ENCODE measurements at regions not wholly inside any gene's neighbourhood (a gene's known extent, or its start where the extent isn't known, plus 50 kb on each side); places are given as distances from the start of the nearest gene placed in this dataset.

DNA sequence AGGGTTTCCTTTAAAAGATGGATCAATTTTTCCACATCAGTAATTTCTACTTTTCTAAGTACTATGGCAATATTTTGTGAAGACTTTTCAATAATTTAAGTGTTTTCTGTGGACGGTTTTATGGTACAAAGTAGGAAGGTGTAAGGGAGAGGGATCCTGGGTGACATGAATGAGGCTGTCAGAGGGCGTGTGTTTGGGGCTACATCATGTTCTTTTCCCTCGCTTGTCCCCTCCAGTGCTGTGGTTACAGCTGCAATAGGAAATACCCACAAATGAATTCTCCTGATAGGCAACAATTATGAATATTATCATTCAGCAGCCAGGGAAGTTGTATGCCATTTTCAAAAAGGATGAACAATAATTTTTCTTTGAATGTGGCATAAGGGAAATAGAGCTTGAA, 83.8 kb downstream of the CAVIN4 start:
- Histone ChIP-seq H3K27me3 (peaks cover 2% of the 10 kb centered on the region), H3K27ac (no peak overlapping the region), H3K9me3 (peaks cover 0 to 9% (median 0%) of the 10 kb centered on the region in 3 donors), H3K4me3 (no peak overlapping the region), H3K4me1 (no peaks in the 10 kb centered on the region), H3K36me3 (no peaks in the 10 kb centered on the region)
- TF ChIP-seq EP300 (IDR thresholded peaks at IDR 0.05) (no peak), POLR2A (IDR thresholded peaks at IDR 0.05) (no peak), POLR2AphosphoS5 (IDR thresholded peaks at IDR 0.05) (no peak)
- TF ChIP-seq, protein P1, sequence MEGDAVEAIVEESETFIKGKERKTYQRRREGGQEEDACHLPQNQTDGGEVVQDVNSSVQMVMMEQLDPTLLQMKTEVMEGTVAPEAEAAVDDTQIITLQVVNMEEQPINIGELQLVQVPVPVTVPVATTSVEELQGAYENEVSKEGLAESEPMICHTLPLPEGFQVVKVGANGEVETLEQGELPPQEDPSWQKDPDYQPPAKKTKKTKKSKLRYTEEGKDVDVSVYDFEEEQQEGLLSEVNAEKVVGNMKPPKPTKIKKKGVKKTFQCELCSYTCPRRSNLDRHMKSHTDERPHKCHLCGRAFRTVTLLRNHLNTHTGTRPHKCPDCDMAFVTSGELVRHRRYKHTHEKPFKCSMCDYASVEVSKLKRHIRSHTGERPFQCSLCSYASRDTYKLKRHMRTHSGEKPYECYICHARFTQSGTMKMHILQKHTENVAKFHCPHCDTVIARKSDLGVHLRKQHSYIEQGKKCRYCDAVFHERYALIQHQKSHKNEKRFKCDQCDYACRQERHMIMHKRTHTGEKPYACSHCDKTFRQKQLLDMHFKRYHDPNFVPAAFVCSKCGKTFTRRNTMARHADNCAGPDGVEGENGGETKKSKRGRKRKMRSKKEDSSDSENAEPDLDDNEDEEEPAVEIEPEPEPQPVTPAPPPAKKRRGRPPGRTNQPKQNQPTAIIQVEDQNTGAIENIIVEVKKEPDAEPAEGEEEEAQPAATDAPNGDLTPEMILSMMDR (IDR thresholded peaks at IDR 0.05), result no peak
- WGBS, 2 donors (ENCODE audit: low coverage in 1 of 2), result 61 to 68% methylated on average over 3 of the region's 3 CpGs
- ATAC-seq, result no peak

GRCh38 chr9:100662122-100662521, 84.2 kb downstream of the CAVIN4 start:
- 20% methylated on average over 1 of the region's 1 CpG; no CpG with 5 or more reads in 1 of the 2 donors for WGBS, 2 donors (ENCODE audit: low coverage in 1 of 2)
- Histone ChIP-seq H3K36me3 (no peaks in the 10 kb centered on the region), H3K27ac (no peak overlapping the region), H3K4me3 (no peak overlapping the region), H3K27me3 (peaks cover 6% of the 10 kb centered on the region), H3K4me1 (no peaks in the 10 kb centered on the region), H3K9me3 (peaks cover 0 to 5% (median 0%) of the 10 kb centered on the region in 3 donors)
- ATAC-seq, result no peak
- TF ChIP-seq EP300 (IDR thresholded peaks at IDR 0.05) (no peak), POLR2A (IDR thresholded peaks at IDR 0.05) (no peak), POLR2AphosphoS5 (IDR thresholded peaks at IDR 0.05) (no peak)
- TF ChIP-seq, protein P1 (IDR thresholded peaks at IDR 0.05), result no peak

DNA sequence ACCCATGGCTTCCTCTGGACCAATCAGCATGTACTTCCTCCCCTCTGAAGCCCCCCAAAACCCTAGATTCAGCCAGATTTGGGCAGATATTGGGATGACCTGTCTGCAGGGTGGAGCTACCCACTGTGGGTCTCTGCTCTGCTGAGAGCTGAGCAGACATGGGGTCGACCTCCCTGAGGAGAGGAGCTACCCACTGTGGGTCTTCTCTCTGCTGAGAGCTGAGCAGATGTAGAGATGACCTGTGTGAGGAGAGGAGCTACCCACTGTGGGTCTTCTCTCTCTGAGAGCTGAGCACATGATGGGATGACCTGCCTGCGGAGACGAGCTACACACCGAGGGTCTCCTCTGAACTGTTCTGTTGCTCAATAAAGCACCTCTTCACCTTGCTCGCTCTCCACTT, 89.6 kb downstream of the CAVIN4 start:
- Histone ChIP-seq H3K9me3 (no peaks in the 10 kb centered on the region), H3K27me3 (peaks cover 12% of the 10 kb centered on the region), H3K36me3 (no peaks in the 10 kb centered on the region), H3K4me1 (no peaks in the 10 kb centered on the region), H3K27ac (no peak overlapping the region), H3K4me3 (no peak overlapping the region)
- WGBS, 2 donors (ENCODE audit: low coverage in 1 of 2), result 70 to 100% methylated on average over 1 to 4 of the region's 5 CpGs
- TF ChIP-seq POLR2A (IDR thresholded peaks at IDR 0.05), result no peak
- TF ChIP-seq EP300 (IDR thresholded peaks at IDR 0.05), result no peak
- no peak for TF ChIP-seq POLR2AphosphoS5 (IDR thresholded peaks at IDR 0.05)
- TF ChIP-seq, protein P1 (IDR thresholded peaks at IDR 0.05), result no peak
- no peak for ATAC-seq

DNA sequence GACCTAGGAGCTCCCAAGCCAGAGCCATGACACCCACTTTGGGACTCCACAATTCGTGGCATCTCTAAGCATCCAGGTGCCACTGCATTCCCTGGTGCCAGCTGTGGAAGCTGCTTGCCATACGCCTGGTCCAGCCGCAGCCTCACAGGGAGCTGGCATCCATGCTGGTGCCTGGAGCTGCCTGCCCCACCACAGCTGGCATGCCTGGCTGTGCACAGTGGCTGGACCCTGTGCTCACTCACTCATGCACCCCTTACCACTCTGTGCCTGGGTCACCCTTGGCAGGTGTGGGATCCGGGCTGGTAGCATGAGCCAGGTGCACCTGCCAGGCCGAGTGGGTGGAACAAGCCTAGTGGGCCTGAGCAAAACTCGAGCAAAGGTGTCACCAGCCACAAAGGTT, 90.1 kb downstream of the CAVIN4 start:
- Histone ChIP-seq H3K9me3 (no peaks in the 10 kb centered on the region), H3K4me1 (no peaks in the 10 kb centered on the region), H3K36me3 (no peaks in the 10 kb centered on the region), H3K27ac (no peak overlapping the region), H3K4me3 (no peak overlapping the region), H3K27me3 (peaks cover 12% of the 10 kb centered on the region)
- TF ChIP-seq, protein P1 (IDR thresholded peaks at IDR 0.05), result no peak
- TF ChIP-seq POLR2AphosphoS5 (IDR thresholded peaks at IDR 0.05) (no peak), EP300 (IDR thresholded peaks at IDR 0.05) (no peak), POLR2A (IDR thresholded peaks at IDR 0.05) (no peak)
- 40 to 79% methylated on average over 1 to 2 of the region's 6 CpGs for WGBS, 2 donors (ENCODE audit: low coverage in 1 of 2)
- ATAC-seq, result no peak

GRCh38 chr9:100669968-100670367, 92.1 kb downstream of the CAVIN4 start:
- TF ChIP-seq POLR2A (IDR thresholded peaks at IDR 0.05) (no peak), EP300 (IDR thresholded peaks at IDR 0.05) (no peak), POLR2AphosphoS5 (IDR thresholded peaks at IDR 0.05) (no peak)
- TF ChIP-seq, protein P1 (IDR thresholded peaks at IDR 0.05), result no peak
- H3K27me3 ChIP-seq, result peaks cover 12% of the 10 kb centered on the region
- H3K4me1 ChIP-seq, result no peaks in the 10 kb centered on the region
- H3K36me3 ChIP-seq, result no peaks in the 10 kb centered on the region
- H3K4me3 ChIP-seq, result no peak overlapping the region
- ATAC-seq, result no peak
- no peak overlapping the region for H3K27ac ChIP-seq
- H3K9me3 ChIP-seq, result no peaks in the 10 kb centered on the region
- 59 to 66% methylated on average over 7 to 8 of the region's 8 CpGs for WGBS, 2 donors (ENCODE audit: low coverage in 1 of 2)

Measured in gastroesophageal sphincter (tissue), 4 donors.